OCI-LY3 (cell line): ENCODE measurements at regions not wholly inside any gene's neighbourhood (a gene's known extent, or its start where the extent isn't known, plus 50 kb on each side); places are given as distances from the start of the nearest gene placed in this dataset.
"Not testable (repeated sequence)": the region's sequence is repeated elsewhere in the genome, so short reads cannot be mapped to it uniquely, and the experiment has no call there.

Experiments used
- H2AFZ ChIP-seq: fragments of 200-600, 300-600 bp; shearing (Covaris generic); 2 replicates; pipeline ENCODE4 v1.6.0; 2014; ENCODE audit warnings: antibody characterized with exemption, low read depth, low read length
- H3K27ac ChIP-seq: fragments of 200-600, 300-600 bp; sonication (generic); 2 replicates; pipeline ENCODE4 v1.5.1; 2014; ENCODE audit warnings: mild to moderate bottlenecking, low read length, moderate library complexity, mixed read lengths
- H3K27me3 ChIP-seq: fragments of 200-600, 300-600 bp; sonication (generic); 2 replicates; pipeline ENCODE4 v1.6.1; 2014; ENCODE audit warnings: low read depth, low read length, mixed read lengths
- H3K36me3 ChIP-seq: fragments of 200-600, 300-600 bp; sonication (generic); replicated peaks from 2 replicates; pipeline ENCODE3; 2014; ENCODE audit warnings: low read depth, low read length, mixed read lengths
- H3K4me1 ChIP-seq: fragments of 300-600, 200-600 bp; sonication (generic); 2 replicates; pipeline ENCODE4 v1.6.1; 2014; ENCODE audit warnings: low read length, mixed read lengths
- H3K4me2 ChIP-seq: fragments of 200-600, 300-600 bp; sonication (generic); 2 replicates; pipeline ENCODE4 v1.6.1; 2014; ENCODE audit warnings: low read length, mixed read lengths
- H3K4me3 ChIP-seq: fragments of 300-600, 200-600 bp; sonication (generic); 2 replicates; pipeline ENCODE4 v1.5.1; 2014; ENCODE audit warnings: antibody characterized with exemption, mild to moderate bottlenecking, low read length, moderate library complexity
- H3K79me2 ChIP-seq: fragments of 300-600, 200-600 bp; shearing (Covaris generic); 2 replicates; pipeline ENCODE4 v1.6.1; 2014; ENCODE audit warnings: mild to moderate bottlenecking, low read length, mixed read lengths
- H3K9ac ChIP-seq: fragments of 300-600, 200-600 bp; shearing (Covaris generic); 2 replicates; pipeline ENCODE4 v1.6.0; 2014; ENCODE audit warnings: mild to moderate bottlenecking, low read length, moderate library complexity
- H3K9me3 ChIP-seq: fragments of 200-600, 300-600 bp; shearing (Covaris generic); 2 replicates; pipeline ENCODE4 v1.6.1; 2014; ENCODE audit warnings: low read length, mixed read lengths; ENCODE audit not compliant: insufficient read depth
- H4K20me1 ChIP-seq: fragments of 200-600, 300-600 bp; sonication (generic); 2 replicates; pipeline ENCODE4 v1.6.1; 2016; ENCODE audit warnings: low read length, mixed read lengths; ENCODE audit not compliant: insufficient read depth
- CTCF ChIP-seq: fragments of 200-600, 300-600 bp; sonication (generic); IDR thresholded peaks from 2 replicates; pipeline ENCODE4 v1.5.1; 2014; ENCODE audit warnings: antibody characterized with exemption, low read length, low read depth
- EZH2phosphoT487 ChIP-seq: fragments of 200-600 bp; shearing (Covaris generic); IDR thresholded peaks from 2 replicates; pipeline ENCODE4 v1.6.1; 2018; ENCODE audit warnings: antibody characterized with exemption, mixed run types, low read depth

- Histone ChIP-seq H3K36me3 (no peaks in the 10 kb centered on the region), H3K27ac (no peak overlapping the region), H3K79me2 (no peaks in the 10 kb centered on the region), H2AFZ (no peak overlapping the region), H3K27me3 (no peaks in the 10 kb centered on the region), H3K4me3 (no peak overlapping the region), H3K4me2 (no peak overlapping the region), H3K9ac (no peak overlapping the region), H3K4me1 (no peaks in the 10 kb centered on the region), H3K9me3 (no peaks in the 10 kb centered on the region), H4K20me1 (no peaks in the 10 kb centered on the region)
- TF ChIP-seq CTCF = no peak
- TF ChIP-seq EZH2phosphoT487 = no peak
Observed at GRCh38 chr6:18640134-18640533, 253.0 kb downstream of the RNF144B start.

- Histone ChIP-seq H3K4me2 (no peak overlapping the region), H3K4me3 (no peak overlapping the region), H3K27me3 (no peaks in the 10 kb centered on the region), H3K9me3 (no peaks in the 10 kb centered on the region), H3K4me1 (no peaks in the 10 kb centered on the region), H3K27ac (no peak overlapping the region), H4K20me1 (no peaks in the 10 kb centered on the region), H3K79me2 (no peaks in the 10 kb centered on the region), H3K36me3 (no peaks in the 10 kb centered on the region), H2AFZ (no peak overlapping the region), H3K9ac (no peak overlapping the region)
- TF ChIP-seq EZH2phosphoT487 (no peak), CTCF (no peak)
Observed at GRCh38 chr6:18640754-18641153, 253.6 kb downstream of the RNF144B start.

GRCh38 chr6:18654821-18655220, 267.7 kb downstream of the RNF144B start:
- H2AFZ ChIP-seq = no peak overlapping the region
- H3K27me3 ChIP-seq = no peaks in the 10 kb centered on the region
- H3K9me3 ChIP-seq = no peaks in the 10 kb centered on the region
- TF ChIP-seq CTCF = no peak
- no peak for TF ChIP-seq EZH2phosphoT487
- no peak overlapping the region for H3K4me2 ChIP-seq
- H4K20me1 ChIP-seq = no peaks in the 10 kb centered on the region
- no peaks in the 10 kb centered on the region for H3K79me2 ChIP-seq
- no peak overlapping the region for H3K4me3 ChIP-seq
- H3K9ac ChIP-seq = no peak overlapping the region
- no peaks in the 10 kb centered on the region for H3K4me1 ChIP-seq
- no peak overlapping the region for H3K27ac ChIP-seq
- no peaks in the 10 kb centered on the region for H3K36me3 ChIP-seq

- no peaks in the 10 kb centered on the region for H3K79me2 ChIP-seq
Observed at GRCh38 chr6:18656506-18656905, 269.4 kb downstream of the RNF144B start.

GRCh38 chr6:18659994-18660393, 272.8 kb downstream of the RNF144B start:
- not testable (repeated sequence) for H3K4me1 ChIP-seq, H3K4me2 ChIP-seq, H3K36me3 ChIP-seq, H3K79me2 ChIP-seq, H3K27me3 ChIP-seq, H2AFZ ChIP-seq, H3K4me3 ChIP-seq, H3K9ac ChIP-seq, H4K20me1 ChIP-seq, H3K27ac ChIP-seq, H3K9me3 ChIP-seq

More at GRCh38 chr6:18656506-18656905, 269.4 kb downstream of the RNF144B start:
- Histone ChIP-seq H3K4me3 (no peak overlapping the region), H3K27me3 (no peaks in the 10 kb centered on the region), H4K20me1 (no peaks in the 10 kb centered on the region), H2AFZ (no peak overlapping the region), H3K36me3 (no peaks in the 10 kb centered on the region), H3K4me2 (no peak overlapping the region), H3K27ac (no peak overlapping the region), H3K9me3 (no peaks in the 10 kb centered on the region), H3K4me1 (no peaks in the 10 kb centered on the region), H3K9ac (no peak overlapping the region)
- no peak for TF ChIP-seq CTCF
- no peak for TF ChIP-seq EZH2phosphoT487
